ENCODE measurements at regions not wholly inside any gene's neighbourhood (a gene's known extent, or its start where the extent isn't known, plus 50 kb on each side); places are given as distances from the start of the nearest gene placed in this dataset.

DNA sequence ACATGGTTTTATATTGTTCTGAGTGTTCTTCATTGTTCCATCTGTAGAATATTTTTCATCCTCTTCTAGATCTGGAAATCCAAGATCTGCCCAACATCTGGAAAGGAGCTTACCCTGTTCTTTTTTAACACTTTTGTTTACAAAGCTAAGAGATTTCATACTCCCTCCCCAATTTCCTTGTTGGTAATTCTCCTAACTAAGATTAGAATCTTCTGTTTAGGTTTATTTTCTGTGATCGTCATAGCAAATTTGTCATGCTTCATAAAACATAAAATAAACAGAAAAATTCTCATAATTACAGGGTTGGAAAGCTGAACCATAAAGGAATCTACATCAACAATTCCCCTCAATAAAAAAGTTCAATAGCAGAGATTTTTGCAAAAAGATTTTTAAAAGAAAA lies 580.3 kb upstream of the CA10 start:
- peak; percentile 2 for DNase-seq (ENCODE audit: low read depth)

GRCh38 chr17:52737071-52737470 lies 578.6 kb upstream of the CA10 start:
- DNase-seq (ENCODE audit: low read depth) = no peak

- DNase-seq (ENCODE audit: low read depth) = no peak
Observed at GRCh38 chr17:52732841-52733240, 574.3 kb upstream of the CA10 start.

DNA sequence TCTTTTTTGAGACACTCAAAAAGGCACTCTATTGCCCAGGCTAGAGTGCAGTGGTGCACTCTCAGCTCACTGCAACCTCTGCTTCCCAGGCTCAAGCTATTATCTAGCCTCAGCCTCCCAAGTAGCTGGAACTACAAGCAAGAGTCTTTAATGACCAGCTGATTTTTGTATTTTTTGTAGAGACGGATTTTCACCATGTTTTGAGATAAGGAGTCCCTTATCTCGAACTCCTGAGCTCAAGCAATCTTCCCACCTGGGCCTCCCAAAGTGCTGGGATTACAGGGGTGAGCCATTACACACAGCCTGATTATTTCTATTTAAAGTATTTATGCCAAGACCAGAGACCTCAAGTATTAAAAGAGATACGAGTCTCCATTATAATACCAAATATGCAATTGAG lies 566.1 kb upstream of the CA10 start:
- DNase-seq (ENCODE audit: low read depth) = no peak

DNA sequence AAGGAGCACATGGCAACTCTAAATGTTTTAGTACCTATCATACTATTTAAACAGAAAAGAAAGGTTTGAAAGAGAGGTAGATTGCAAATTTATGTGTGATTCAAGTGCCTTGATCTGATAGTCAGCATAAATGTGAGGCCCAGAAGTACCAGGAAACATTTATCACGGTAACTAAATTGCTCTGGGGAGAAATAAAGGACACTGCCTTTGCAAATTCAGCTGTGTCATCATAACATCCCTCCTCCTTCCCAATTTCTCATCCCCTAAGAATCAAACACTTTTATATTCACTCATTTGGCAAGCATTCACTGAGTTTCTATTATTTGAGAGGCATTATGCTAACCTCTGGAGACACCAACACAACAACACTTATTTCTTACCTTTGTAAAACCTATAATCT lies 563.4 kb upstream of the CA10 start:
- no peak for DNase-seq (ENCODE audit: low read depth)

DNA sequence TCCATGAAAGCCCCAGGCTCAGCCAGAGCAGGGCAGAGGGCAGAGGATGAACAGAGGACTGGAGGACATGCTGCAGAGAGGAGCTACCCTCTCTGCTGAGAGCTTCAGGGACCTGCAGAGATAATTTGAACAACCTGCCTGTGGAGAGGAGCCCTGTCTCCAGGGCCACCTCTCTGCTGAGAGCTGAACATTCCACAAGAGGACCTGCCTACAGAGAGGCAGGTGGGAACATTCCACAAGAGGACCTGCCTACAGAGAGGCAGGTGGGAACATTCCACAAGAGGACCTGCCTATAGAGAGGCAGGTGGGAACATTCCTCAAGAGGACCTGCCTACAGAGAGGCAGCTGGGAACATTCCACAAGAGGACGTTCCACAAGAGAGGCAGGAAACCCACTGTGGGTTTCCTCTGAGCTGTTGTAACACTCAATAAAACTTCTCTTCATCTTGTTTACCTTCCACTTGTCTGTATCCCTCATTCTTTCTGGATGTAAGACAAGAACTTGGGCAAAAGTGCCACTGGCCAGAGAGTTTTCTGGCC lies 551.9 kb upstream of the CA10 start:
- DNase-seq (ENCODE audit: low read depth) = no peak

- no peak for DNase-seq (ENCODE audit: low read depth)
Observed at GRCh38 chr17:52709724-52710123, 551.2 kb upstream of the CA10 start.

DNA sequence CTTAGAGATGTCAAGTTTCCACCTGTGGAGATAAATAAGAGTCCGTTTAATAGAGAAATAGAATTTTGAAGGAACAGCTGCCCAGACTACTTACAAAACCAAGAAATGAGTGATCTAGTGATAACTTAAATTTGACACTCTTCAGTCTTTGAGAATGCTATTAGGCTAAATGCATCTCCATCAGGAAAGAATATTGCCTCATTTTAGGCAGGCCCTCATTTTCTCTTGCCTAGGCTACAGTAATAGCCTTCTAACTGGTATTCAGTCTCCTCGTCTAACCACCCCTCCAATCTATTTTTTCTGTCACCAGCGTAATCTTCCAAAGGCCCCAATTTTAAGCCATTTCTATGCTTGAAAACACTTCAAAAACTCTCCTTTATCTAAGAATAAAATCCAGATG lies 537.8 kb upstream of the CA10 start:
- DNase-seq (ENCODE audit: low read depth) = no peak

- no peak for DNase-seq (ENCODE audit: low read depth)
Observed at GRCh38 chr17:52686140-52686539, 527.6 kb upstream of the CA10 start.

DNA sequence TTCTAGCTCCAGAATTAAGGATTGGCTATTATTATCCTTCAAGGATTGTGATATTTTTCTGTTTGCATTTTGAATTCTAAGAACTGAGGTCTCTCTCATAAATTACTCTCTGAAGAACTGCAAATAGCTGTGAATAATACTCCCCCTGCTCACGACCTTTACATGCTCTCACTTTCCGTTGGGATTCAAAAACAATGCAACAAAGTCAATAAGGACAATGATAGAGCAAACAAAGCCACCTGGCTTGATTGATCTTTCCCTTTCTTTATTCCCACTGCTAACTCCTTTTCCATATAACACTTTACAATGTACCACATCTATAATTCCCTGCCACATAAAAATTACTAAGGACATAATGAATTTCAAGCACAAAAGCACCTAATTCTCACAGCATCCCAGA lies 523.0 kb upstream of the CA10 start:
- DNase-seq (ENCODE audit: low read depth) = no peak

DNA sequence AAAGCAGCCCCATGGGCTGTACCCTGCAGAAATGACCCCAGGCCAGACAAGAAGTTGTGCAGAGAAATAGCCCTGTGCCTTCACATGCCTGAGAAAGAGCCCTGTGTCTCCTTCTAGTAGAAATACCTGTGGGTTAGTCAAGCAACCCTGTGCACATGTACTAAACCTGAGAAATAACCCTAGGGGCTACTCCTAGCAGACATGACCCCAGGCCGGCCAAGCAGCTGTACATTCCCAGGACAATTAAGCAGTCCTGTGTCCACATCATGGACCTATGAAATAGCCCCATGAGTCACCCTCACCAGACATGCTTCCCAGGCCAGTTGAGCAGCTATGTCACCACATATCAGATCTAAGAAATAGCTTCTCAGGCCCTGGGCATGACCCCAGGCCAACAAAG lies 519.7 kb upstream of the CA10 start:
- DNase-seq (ENCODE audit: low read depth) = peak; percentile 63

- DNase-seq (ENCODE audit: low read depth) = no peak
Observed at GRCh38 chr17:52674686-52675085, 516.2 kb upstream of the CA10 start.

GRCh38 chr17:52673791-52674190 lies 515.3 kb upstream of the CA10 start:
- no peak for DNase-seq (ENCODE audit: low read depth)

- DNase-seq (ENCODE audit: low read depth) = no peak
Observed at GRCh38 chr17:52666264-52666663, 507.8 kb upstream of the CA10 start.

GRCh38 chr17:52660692-52661091 lies 502.2 kb upstream of the CA10 start:
- peak; percentile 1 for DNase-seq (ENCODE audit: low read depth)

GRCh38 chr17:52653014-52653413 lies 494.5 kb upstream of the CA10 start:
- no peak for DNase-seq (ENCODE audit: low read depth)

DNA sequence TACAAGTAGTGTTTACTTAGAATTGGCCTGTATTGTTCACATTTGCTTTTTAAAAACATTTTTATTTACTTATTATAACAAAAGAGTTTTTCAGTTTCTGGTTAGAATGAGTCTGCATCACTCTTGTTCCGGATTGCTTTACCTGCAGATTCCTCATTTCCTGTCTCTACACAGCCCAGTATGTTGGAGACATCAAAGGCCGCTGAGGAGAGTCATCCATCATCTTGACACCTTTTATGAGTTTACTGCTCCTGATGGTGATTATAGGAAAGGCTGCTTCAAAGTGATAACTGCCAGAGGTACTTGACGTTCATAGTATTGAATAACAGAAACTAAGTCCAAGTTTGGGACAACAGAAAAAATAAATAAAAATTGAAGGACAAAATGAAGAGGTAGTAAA lies 490.5 kb upstream of the CA10 start:
- DNase-seq (ENCODE audit: low read depth) = no peak

DNA sequence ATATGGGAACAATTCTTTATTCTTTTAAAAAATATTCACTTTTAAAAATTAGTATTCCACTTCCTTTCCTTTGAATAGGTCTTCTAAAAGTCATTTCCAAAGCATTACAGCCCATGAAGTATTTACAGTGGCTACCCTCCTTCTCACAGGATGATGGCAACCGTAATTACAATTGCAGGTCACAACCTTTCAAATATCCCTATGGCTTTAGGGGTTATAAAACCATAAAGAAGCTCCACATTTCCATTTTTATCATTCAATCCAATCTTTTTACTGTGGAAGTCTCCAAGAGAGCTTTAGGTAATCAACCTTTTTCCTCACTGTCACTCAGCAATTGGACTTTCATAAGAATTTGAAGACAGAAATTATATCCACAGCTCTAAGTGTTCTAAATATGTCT lies 488.9 kb upstream of the CA10 start:
- no peak for DNase-seq (ENCODE audit: low read depth)

- no peak for DNase-seq (ENCODE audit: low read depth)
Observed at GRCh38 chr17:52636443-52636842, 477.9 kb upstream of the CA10 start.

- DNase-seq (ENCODE audit: low read depth) = peak; percentile 13
Observed at GRCh38 chr17:52606590-52606989, 448.1 kb upstream of the CA10 start.

DNA sequence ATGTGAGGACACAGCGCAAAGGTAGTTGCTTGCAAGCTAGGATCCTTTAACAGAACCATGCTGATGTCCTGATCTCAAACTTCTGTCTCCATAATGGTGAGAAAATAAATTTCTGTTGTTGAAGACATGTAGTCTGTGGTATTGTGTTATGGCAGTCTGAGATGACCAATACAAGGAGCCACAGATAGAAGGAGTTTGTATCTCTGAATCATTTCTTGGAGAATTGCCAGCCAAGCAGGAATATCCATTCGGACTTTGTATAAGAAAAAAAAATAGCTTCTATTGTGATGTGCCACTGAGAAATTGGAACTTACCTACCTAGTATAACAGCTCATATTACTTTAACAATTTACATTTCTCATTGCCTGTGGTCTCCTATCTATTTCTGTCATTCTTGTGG lies 447.6 kb upstream of the CA10 start:
- DNase-seq (ENCODE audit: low read depth) = peak; percentile 56

DNA sequence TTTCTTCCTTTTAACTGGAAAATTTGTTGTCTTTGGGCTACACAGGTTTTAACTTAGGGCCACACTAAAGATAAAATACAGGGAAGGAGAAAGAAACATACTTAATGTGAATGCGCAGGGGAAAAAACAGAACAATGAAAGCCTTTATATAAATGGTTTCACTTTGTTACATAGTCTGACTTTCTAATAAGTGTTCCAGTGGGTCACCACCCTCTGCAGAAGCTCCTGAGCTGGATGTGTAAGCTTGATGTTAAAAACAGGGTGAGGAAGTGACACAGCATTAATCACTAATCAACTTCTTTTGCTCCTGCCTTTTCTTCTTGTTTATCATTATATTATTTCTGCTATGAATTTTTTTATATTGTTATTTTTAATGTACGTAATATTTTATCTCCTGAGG lies 445.6 kb upstream of the CA10 start:
- DNase-seq (ENCODE audit: low read depth) = no peak

DNA sequence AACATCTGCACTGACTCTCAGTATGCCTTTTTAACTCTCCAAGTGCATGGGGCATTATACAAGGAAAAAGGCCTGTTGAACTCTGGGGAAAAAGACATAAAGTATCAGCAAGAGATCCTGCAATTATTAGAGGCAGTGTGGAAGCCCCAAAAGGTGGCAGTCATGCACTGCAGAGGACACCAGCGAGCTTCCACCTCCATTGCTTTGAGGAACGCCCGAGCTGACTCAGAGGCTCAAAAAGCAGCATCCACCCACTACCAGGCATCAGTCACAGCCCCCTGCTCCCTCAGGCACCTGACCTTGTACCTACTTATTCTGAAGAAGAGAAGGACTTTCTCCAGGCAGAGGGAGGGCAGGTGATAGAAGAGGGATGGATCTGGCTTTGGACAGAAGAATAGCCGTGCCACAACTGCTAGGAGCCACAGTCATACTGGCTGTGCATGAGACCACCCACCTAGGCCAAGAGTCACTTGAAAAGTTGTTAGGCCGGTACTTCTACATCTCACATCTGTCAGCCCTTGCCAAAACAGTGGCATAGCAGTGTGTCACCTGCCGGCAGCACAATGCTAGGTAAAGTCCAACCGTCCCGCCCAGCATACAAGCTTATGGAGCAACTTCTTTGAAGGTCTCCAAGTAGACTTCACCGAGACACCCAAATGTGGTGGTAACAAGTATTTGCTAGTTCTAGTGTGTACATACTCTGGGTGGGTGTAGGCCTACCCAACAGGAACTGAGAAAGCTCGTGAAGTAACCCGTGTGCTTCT lies 439.1 kb upstream of the CA10 start:
- peak; percentile 14 for DNase-seq (ENCODE audit: low read depth)

GRCh38 chr17:52594516-52594915 lies 436.0 kb upstream of the CA10 start:
- no peak for DNase-seq (ENCODE audit: low read depth)
